HG03521 (cell line): ENCODE measurements at regions not wholly inside any gene's neighbourhood (a gene's known extent, or its start where the extent isn't known, plus 50 kb on each side); places are given as distances from the start of the nearest gene placed in this dataset.

ENCODE experiments used
- ATAC-seq: cut with Tn5 transposase; IDR thresholded peaks from one replicate; pipeline ENCODE4 v1.9.1; 2021; ENCODE audit warnings: mild to moderate bottlenecking, moderate library complexity; ENCODE audit not compliant: unreplicated experiment

DNA sequence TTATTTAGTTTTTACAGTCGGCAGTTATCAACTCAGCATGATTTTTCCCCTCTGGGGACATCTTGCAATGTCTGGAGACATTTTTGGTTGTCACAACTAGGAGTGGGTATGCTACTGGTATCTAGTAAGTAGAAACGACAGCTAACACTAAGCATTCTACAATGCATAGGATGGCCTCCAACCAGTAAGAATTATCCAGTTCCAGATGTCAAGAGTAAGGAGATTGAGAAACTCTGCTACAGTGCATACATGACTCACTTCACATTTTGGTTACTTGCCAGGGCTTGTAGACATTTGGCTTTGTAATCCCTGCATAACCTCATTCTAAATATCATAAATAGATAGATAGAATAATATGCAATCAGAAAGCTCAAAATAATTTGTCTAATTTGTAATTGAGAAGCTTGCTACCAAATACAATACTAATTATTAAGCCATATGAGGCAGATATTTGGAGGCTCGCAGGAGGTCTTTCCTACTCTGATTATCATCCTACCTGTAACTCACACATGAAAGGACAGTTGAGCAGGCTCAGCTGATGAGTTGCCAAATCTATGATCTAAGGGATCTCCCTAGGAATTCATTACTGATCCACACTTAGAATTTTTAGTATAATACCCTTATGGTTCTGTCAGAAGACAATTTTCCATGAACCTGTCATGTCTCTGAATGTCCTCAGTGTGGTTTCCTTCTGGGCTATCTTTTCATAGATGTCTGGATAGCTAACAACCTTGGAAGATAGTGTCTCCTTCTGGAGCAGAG, 346.9 kb upstream of the TLE4 start:
- ATAC-seq = no peak

DNA sequence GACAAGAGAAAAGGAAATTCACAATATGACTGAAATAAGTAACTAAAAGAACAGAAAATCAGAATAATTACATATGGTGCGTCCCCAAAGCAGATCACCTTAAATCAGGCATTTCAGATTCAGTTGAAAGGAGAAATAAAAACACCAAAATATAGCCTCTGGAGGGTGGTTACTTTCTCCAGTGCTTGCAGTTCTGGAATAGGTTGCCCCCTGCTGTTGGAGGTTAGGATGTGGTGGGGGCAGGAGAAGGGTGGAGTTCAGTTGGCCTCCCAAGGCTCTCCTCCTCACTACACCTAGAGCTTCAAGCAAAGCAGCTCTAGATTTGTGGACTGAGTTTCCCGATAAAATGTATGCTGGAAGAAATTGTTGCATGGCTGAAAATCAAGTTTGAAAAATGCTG, 338.2 kb upstream of the TLE4 start:
- no peak for ATAC-seq

DNA sequence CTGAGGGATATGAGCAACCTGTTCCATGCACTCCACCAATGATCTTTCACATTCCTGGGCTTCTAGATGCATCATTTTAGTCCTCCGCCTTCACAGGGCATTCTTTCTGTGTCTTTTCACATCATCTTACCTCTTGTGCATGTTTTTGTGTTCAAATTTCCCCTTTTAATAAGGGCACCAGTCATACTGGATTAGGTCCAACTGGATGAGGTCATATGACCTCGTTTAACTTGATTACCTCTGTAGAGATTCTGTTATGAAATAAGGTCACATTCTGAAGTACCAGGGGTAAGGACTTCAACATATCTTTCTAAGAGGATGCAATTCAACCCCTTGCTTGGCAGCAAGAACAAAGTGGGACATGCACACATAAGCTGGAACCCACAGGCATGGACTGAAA, 335.3 kb upstream of the TLE4 start:
- no peak for ATAC-seq

DNA sequence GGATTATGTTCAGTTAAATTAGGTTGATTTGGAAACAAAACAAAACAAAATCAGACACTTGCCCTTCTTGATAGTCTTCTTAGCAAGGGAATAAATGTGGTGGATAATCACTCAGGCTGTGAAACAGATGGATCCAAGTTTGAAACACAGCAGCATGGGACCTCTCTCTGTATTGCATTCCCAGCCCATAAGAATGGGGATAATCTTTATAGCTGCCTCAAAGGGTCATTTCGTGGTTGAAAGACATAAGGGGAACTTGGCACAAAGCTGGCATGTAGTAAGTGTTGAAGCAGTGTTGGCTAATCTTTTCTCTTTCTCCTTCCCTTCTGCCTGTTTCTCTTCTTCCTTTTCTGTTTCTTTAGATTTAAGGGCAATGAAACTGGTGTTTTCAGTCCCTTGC, 333.9 kb upstream of the TLE4 start:
- no peak for ATAC-seq

DNA sequence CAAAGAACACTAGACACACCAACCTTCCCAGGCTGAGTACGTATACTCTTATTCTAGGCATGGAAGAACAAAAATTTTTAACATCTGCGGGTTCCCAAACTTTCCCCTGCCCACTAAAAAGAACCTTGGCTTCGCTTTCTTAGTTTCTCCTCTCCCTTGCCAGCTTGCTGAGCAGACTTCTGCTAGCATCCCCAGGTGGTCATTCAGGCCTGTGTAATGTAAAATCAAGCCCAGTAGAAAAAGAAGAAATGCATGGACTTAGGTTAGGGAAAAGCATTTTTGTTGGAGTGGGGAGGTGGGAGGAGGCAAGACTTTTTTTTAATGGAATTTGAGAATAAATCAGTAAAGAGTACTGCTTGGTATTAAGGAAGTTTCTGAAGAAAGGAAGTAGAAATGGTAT, 331.0 kb upstream of the TLE4 start:
- no peak for ATAC-seq

DNA sequence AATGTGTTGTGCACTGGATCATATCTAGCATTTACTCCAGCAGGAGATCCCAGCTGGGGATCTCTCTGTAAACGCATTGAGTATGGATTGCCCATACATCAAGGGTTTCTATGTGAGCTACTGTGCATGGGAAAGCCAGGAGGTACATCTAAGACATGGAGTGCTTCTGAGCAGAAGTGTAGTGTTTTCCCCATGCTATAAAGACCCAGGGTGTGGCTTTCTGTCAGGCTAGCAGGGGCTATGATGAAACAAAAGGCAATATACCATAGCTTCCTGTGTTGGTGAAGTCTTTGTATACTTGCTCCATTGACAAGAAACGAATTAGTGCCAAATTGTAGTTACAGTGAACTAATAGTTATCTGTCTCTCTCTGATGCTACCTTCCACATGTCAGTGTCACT, 329.3 kb upstream of the TLE4 start:
- no peak for ATAC-seq

DNA sequence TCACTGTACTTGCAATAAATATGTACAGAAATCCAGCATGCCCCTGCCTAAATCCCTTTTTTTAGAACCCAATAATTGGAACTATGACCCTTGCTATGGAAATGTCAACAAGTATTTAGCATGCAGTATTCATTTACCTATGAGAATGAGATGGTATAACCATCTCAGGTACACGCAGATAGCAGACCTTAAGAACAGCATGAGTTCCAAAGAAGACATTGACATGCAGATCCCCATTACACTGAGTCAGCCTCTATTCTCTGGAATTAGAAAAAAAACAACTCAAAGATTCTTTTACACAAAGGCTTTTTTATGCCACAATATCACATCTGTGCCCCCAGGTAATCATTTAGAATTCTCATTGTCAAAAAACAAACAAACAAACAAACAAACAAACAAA, 325.6 kb upstream of the TLE4 start:
- ATAC-seq = no peak

DNA sequence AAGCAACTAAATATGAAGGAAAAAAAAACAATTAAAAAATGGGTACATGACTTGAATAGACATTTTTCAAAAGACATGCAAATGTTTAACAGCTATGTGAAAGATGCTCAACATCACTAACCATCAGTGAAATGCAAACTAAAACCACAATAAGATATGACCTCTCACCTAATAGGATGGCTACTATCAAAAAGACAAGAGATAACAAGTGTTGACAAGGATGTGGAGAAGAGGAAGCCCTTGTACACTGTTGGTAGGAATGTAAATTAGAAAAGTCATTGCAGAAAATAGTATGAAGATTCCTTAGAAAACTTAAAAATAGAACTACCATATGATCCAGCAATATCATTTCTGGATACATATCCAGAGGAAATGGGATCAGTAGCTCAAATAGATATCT, 324.7 kb upstream of the TLE4 start:
- no peak for ATAC-seq

DNA sequence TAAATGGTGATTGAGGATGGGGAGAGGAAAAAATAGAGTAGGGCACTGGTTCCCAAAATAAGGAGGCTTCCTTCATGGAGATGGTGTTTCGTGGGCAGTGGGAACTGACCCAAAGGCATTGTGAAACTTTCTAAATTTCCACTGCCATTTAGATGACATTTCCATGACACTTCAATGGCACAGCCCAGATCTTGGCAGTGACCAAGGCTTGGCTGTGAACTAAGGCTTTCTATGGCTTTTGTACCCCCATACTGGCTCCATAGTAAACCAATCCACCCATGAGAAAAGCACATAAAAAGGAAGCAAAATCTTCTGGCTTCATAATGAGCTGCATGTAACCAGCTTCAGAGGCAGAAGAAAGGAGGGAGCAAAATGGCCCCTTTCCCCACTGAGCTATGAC, 321.0 kb upstream of the TLE4 start:
- ATAC-seq = no peak

DNA sequence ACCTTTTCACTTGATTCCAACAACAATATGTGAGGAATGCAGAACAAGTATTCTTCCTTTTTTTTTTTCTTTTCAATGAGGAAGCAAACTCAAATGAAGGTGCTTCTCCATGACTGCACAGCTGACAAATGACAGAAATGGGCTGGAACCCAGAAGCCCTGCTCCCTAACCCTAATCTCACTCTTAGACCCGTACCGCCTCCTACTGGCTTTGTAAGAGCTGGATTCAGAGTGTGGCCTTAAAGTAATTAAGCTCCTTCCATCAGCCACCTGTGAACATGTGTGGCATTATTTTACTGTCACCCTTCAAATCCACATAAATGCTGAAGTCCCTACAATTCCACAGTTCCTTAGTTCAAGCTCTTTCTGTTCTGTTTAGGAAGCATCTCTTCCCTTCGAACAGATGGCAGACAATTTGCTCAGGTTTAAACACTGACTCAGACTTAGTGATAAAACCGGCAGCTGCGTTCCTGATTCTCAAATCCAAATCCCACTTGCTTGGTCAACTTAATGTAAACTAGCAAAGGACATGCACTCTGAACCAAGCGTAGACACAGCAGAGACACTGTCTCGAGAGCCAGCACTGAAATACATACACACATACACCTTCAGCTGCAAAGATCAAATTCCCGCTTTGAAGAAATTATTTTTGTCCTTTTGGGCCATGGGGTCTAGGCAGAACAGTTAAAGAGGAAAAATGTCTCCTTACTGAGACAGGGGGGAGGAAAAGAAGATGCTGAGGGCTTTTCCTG, 316.7 kb upstream of the TLE4 start:
- ATAC-seq = no peak

DNA sequence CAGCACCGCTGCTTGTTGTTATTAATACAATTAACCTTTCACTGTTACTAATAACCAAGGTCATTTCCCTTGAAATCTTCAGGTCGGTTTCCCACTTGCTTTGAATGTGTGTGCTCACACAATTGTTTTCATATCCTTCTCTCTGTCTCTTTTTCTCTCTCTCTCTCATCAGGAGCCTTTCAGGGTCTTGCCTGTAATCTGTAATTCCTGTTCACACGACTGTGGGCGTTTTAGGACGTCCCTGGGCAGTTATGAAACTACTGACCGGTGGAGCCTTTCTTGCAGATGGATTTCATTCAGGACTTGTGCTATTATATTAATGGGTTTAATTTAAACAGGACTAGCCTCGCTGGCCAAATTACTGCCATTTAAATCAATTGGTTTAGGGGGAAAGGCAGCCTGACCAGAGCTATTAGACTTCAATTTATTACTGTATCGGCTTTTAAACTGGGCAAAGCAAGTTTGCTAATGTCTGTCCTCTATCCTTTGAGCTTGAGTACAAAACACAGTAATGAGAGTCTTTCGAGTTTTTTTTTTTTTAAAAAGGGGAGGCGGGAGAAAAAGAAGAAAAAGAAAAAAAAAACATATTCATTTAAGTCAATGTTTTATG, 316.0 kb upstream of the TLE4 start:
- no peak for ATAC-seq

DNA sequence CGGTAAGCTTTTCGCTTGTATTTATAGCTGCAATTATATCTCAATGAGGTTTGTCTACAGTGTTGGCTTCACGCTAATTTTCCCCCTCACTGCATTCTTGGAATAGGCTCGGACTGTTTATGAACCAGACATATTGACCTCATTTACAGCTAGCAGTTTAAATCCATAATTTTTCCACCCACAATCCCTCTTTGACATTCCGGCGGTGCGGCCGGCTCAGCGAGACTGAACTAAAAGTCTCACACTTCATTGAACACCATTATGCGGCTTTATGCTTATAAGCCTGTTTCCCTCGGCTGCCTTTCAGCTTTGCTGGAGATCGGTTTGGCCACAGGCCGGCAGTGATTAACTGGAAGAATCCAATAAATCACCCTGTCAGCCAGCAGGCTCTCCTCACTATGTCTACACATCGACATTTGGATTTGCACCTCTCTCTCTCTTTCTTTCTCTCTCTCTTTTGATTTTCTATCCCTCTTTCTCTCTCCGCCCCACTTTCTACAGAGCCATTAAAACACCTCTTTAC, 315.0 kb upstream of the TLE4 start:
- ATAC-seq = no peak

DNA sequence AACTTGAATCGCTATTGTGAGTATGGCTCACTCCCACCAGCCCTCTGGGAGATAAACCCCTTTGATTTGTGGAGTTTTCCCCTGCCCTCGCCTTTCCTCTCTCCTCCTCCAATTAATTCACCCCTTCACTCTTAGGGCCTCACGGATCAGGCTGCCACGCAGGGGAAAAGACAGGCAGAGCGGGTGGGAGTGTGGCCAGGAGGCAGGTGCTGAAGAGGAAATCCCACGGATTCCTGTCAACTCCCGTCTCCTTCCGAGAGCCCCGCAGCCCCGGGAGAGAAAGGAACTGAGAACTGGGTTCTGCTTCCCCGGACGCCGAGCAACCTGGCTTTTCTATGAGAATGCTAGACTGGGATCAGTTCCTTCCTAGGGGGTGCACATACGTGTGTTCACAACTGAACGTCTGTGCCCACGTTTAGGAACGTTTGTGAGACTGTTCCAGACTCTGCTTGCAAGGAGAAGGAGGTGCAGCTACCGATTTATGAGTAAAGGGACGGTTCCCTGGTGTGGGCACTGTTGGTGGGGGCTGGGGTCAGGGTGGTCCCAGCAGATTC, 314.5 kb upstream of the TLE4 start:
- ATAC-seq = no peak

DNA sequence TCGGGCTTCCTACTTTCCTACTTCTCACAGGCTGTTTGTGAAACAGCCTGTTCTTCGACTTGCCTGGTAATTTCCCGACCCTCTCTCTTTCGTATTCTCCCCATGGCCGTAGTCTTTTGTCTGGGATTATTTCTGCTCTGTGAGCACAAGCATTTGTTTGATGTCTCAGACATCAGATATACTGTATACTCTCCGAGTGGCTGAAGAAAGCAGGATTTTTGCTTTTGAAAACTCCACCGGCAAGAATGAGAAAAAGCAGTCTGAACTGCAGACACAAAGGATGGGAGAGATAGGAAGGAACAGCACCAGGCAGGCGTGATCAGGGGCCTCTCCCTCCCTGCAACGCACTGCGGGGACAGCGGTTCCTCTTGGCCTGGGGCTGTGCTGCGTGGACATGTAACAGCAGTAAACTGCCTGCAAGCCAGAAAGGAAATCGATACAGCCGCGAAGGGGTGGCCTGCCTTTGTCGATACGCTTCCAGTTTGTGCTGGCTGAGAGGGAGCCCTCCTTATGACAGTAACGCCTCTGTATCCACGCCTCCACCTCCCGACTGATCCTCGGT, 313.9 kb upstream of the TLE4 start:
- no peak for ATAC-seq

DNA sequence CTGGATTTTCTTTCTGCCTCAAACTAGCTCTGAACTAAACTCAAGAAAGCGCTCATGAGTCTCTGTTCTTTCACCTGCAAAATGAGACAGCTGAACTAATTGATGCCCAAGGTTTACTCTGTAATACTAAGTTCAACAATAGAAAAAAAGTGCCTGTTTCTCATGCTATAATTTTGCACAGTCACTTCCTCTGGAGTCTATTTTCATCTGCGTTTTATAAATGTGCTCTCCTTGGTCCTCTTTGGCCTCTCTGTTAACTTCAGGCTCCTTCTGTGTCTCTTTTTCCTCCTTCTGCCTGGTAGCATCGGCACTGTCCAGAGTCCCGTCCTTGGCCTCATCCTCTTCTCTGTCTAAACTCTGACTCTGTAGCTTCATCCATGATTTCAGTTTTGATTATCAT, 311.9 kb upstream of the TLE4 start:
- ATAC-seq = no peak

DNA sequence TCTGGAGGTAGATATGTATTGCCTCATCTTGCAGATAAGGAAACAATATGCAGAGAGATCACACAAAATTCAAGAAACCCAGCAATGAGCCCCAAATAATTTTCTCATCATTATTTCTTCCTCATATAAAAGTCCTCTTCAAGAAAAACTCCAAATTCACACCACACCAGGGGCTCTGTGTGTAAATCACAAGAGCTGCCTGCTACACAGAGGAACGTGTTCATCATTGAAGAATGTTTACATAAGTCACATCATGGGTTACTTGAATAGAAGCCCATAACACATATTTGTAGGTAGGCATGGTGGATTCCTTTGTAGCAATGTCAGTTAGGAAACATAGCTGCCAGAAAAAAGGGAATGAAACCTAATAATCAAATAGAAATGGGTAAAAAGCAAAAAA, 308.1 kb upstream of the TLE4 start:
- ATAC-seq = no peak

DNA sequence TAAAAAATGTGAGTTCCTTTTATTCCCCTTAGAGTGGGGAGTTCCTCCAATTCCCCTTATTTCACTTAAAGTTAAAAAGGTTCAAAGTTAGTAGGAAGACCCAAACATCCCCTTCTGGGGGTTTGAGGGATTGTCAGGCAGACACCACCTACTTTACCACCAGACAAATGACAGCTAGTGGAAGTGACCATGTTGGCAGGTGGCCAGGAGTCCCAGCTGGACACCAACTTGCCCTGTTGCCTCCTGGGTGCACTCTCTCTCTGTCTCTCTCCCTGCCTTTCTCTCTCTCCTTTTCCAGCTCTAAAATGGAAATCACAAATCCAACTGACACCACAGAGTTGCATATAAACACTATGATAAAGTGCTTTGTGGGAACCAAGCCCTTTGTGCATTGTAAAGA, 307.7 kb upstream of the TLE4 start:
- no peak for ATAC-seq

DNA sequence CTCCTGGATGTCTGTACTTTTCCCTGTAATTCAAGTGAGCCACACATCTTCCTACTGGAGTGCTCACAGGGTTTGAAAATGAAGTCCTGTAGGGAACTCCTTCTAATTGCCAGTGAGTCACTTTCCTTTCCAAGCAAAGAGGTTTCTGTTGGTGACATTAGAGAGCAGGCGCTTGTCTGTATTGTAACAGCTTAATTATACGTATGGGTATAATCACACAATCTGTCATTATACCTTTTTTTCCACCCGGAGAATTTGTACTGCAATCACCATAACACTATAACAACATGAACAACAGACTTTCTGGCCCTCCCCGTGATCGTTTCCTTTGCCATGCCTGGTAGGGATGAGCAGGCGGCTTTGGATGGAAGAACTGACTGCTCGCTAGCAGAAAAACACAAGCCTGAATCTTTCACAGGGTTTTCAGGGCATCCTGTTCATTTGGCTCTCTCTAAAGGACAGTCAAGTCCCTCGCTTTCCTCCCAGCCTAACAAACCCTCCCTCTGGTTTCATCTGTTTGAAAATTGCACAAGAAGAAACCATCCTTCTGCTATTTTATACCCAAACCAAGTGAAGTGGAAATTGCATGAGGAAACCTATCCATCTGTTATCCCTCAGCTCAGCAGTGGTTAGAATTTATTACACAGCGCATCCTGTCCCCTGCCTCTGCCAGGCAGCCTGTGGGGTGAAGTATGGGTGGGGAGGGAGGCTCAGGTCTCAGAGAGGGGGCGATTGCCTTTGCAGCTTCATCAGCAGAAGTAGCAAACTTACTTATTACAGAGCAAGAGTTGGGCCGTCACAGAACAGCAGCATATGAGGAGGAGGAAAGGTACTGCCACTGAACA, 307.0 kb upstream of the TLE4 start:
- no peak for ATAC-seq

DNA sequence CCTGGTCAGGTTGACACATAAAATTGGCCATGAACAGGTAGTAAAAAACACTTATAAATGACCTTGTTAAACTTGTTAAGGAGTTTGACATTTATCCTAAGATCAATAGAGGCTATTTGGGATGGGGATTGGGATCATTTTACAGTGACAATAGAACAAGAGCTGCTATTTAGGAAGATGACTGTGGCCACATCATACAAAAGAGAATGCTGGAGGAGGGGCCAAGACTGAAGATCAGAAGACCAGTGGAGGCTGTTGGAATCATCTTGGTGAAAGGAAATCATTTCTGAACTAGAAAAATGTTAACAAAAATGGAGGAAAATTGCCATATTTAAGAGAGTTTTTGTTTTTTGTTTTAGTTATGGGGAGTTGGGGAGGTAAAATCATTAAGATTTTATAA, 304.8 kb upstream of the TLE4 start:
- no peak for ATAC-seq

DNA sequence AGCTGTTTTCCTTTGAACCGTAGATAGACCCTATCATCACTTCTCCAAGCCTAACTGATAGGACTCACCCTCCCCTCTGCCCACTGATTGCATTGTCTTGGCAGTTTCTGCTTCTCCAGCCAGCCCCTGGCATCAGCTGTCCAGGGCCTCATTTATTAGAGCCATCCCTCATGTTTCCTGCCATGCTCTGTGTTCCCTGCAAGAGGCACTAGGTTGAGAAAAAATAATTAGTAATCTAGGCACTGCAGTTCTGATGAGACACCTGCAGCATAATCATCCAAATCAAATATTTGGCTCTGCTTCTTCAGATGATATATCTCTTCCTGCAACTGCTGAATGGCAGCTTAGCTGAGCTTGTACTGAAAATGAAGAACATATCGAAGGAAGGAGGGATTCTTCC, 303.0 kb upstream of the TLE4 start:
- ATAC-seq = no peak

DNA sequence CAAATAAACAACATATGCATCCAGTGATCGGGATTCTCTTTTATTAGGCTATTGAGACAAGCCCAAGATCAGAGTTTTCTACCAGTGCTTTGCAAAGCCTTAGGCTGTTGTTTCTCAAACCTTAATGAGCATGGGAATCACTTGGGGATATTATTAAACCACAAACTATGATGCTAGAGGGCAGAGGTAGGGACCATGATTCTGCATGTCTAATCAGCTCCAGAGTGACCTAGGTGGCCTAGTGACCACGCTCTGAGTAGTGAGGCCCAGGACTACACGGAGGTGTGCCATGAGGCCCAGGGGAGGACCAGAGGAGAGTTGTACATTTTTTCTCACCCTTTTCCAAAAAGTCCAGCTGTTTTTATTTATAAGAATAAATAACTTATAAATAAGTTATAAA, 298.5 kb upstream of the TLE4 start:
- no peak for ATAC-seq
